22Rv1 (cell line): ENCODE measurements at regions not wholly inside any gene's neighbourhood (a gene's known extent, or its start where the extent isn't known, plus 50 kb on each side); places are given as distances from the start of the nearest gene placed in this dataset.

Experiments
- ZFX ChIP-seq: fragments of 450-650 bp; IDR thresholded peaks from 2 replicates; pipeline ENCODE4 v1.6.1; 2017; ENCODE audit warnings: antibody characterized with exemption, borderline replicate concordance
- TF ChIP-seq, protein P1 (sequence below): fragments of 450-650 bp; IDR thresholded peaks from 2 replicates; pipeline ENCODE4 v1.5.1; 2017; ENCODE audit warnings: mild to moderate bottlenecking

DNA sequence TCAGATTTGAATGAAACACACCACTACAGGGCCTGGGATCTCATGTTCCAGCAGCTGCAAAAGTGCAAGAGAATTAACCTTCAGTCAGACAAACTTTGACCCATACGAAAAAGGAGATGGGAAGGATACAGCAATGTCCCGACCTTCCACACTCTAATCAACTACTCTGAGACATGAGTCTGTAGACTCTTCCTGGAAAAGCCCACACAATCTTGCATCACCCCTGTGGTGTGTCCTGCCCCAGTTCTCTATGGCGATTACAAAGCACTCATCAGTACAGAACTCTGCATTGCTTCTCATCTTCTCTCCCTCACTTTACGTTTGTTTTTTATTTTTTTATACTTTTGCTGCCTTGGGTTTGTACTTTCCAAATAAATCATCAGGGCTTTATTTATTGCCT is 241.0 kb upstream of the KIF2A start:
- TF ChIP-seq, protein P1, sequence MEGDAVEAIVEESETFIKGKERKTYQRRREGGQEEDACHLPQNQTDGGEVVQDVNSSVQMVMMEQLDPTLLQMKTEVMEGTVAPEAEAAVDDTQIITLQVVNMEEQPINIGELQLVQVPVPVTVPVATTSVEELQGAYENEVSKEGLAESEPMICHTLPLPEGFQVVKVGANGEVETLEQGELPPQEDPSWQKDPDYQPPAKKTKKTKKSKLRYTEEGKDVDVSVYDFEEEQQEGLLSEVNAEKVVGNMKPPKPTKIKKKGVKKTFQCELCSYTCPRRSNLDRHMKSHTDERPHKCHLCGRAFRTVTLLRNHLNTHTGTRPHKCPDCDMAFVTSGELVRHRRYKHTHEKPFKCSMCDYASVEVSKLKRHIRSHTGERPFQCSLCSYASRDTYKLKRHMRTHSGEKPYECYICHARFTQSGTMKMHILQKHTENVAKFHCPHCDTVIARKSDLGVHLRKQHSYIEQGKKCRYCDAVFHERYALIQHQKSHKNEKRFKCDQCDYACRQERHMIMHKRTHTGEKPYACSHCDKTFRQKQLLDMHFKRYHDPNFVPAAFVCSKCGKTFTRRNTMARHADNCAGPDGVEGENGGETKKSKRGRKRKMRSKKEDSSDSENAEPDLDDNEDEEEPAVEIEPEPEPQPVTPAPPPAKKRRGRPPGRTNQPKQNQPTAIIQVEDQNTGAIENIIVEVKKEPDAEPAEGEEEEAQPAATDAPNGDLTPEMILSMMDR = no peak
- TF ChIP-seq ZFX = no peak
